Psoas muscle (tissue), 7 donors: ENCODE measurements at regions not wholly inside any gene's neighbourhood (a gene's known extent, or its start where the extent isn't known, plus 50 kb on each side); places are given as distances from the start of the nearest gene placed in this dataset.

Experiments used
- ATAC-seq, 4 donors: fragments of 200-7000 bp; cut with Tn5 transposase; one replicate each; pipeline ENCODE4 v1.9.1; 2020; ENCODE audit warnings: moderate library complexity in 3 of 4, mild to moderate bottlenecking in 2 of 4
- DNase-seq, 2 donors: peaks; one replicate each; pipeline ENCODE4 v3.0.0-alpha.2; 2020
- H3K27ac ChIP-seq: fragments of 200-600 bp; one replicate; pipeline ENCODE4 v1.8.0; 2022
- H3K27me3 ChIP-seq, 3 donors: fragments of 200-600 bp in 1 of 3; one replicate each; pipeline versions ENCODE4 v1.6.1 to v1.8.0; 2013 to 2022; ENCODE audit warnings: low read length in 2 of 3, mild to moderate bottlenecking in 2 of 3, moderate library complexity in 1 of 3; ENCODE audit not compliant: insufficient read depth in 3 of 3
- H3K36me3 ChIP-seq, 2 donors: fragments of 200-600 bp in 1 of 2; one replicate each; pipeline versions ENCODE4 v1.6.1 to v1.8.0; 2013 to 2022; ENCODE audit warnings: low read depth in 1 of 2, mild to moderate bottlenecking in 1 of 2, moderate library complexity in 1 of 2; ENCODE audit not compliant: insufficient read depth in 1 of 2
- H3K4me1 ChIP-seq: fragments of 200-600 bp; one replicate; pipeline ENCODE4 v1.8.0; 2022
- H3K4me3 ChIP-seq: fragments of 200-600 bp; one replicate; pipeline ENCODE4 v1.8.0; 2022; ENCODE audit warnings: mild to moderate bottlenecking
- H3K9me3 ChIP-seq: fragments of 200-600 bp; one replicate; pipeline ENCODE4 v1.8.0; 2022
- CTCF ChIP-seq: fragments of 200-600 bp; IDR thresholded peaks from one replicate; pipeline ENCODE4 v1.8.0; 2022; ENCODE audit warnings: antibody characterized with exemption
- WGBS, 3 donors: extraction: QIAGEN DNeasy Blood & Tissue Kit; methylation state at CpG; one replicate each; pipeline versions ENCODE4 v1.1.6 to v1.1.7; 2013; 5-methylcytosine and 5-hydroxymethylcytosine counted together
- intact Hi-C, 2 donors: fragments of 100-400 bp; cut with DNase I; formaldehyde crosslinking; loops; one replicate each; pipeline versions ENCODE4 v1.11.0 to v1.14.2; 2022
- donor health status: healthy with polysubstance abuse.
- donor health status: DM: no; HTN: no; CAD: no; lungs with moderate emphysema.
- donor health status: Bipolar disorder and iron deficiency.
- donor health status: healthy.
- donor health status: DM: yes; HTN: yes; CAD: no.
- donor health status: DM: no; HTN: no; CAD: no.
- donor health status: DM: yes; HTN: yes; CAD: no.

- 34 to 47% (median 35%) methylated on average over 3 of the region's 3 CpGs for WGBS, 3 donors
- Histone ChIP-seq H3K27ac (no peak overlapping the region), H3K36me3 (no peaks in the 10 kb centered on the region), H3K9me3 (no peaks in the 10 kb centered on the region), H3K4me3 (no peak overlapping the region), H3K27me3 (peaks cover 0 to 3% (median 0%) of the 10 kb centered on the region in 3 donors), H3K4me1 (no peaks in the 10 kb centered on the region)
- intact Hi-C loops, result no loop called here
- ATAC-seq (no peak), DNase-seq (no peak)
- TF ChIP-seq CTCF, result no peak
Observed at GRCh38 chr4:20356565-20356964, 104.9 kb downstream of the SLIT2 start.

- TF ChIP-seq CTCF, result no peak
- intact Hi-C loops, result no loop called here
- H3K4me1 ChIP-seq, result no peaks in the 10 kb centered on the region
- 94 to 96% (median 94%) methylated on average over 8 of the region's 8 CpGs for WGBS, 3 donors
- H3K27me3 ChIP-seq, result peaks cover 0 to 3% (median 0%) of the 10 kb centered on the region in 3 donors
- no peaks in the 10 kb centered on the region for H3K36me3 ChIP-seq
- ATAC-seq, result no peak
- H3K9me3 ChIP-seq, result no peaks in the 10 kb centered on the region
- H3K4me3 ChIP-seq, result no peak overlapping the region
- H3K27ac ChIP-seq, result no peak overlapping the region
- no peak for DNase-seq
Observed at GRCh38 chr4:20358110-20358509, 106.4 kb downstream of the SLIT2 start.

GRCh38 chr4:20359692-20360091 lies 108.0 kb downstream of the SLIT2 start:
- no peak for ATAC-seq
- H3K9me3 ChIP-seq, result no peaks in the 10 kb centered on the region
- intact Hi-C loops, result no loop called here
- H3K27me3 ChIP-seq, result no peaks in the 10 kb centered on the region
- no peak overlapping the region for H3K27ac ChIP-seq
- H3K4me1 ChIP-seq, result no peaks in the 10 kb centered on the region
- no peak for DNase-seq
- no peak for TF ChIP-seq CTCF
- 96 to 97% (median 97%) methylated on average over 1 of the region's 1 CpG for WGBS, 3 donors
- no peak overlapping the region for H3K4me3 ChIP-seq
- no peaks in the 10 kb centered on the region for H3K36me3 ChIP-seq

GRCh38 chr4:20362148-20362547 lies 110.4 kb downstream of the SLIT2 start:
- no peaks in the 10 kb centered on the region for H3K36me3 ChIP-seq
- H3K27me3 ChIP-seq, result no peaks in the 10 kb centered on the region
- no peak for TF ChIP-seq CTCF
- no peak for DNase-seq
- H3K4me1 ChIP-seq, result no peaks in the 10 kb centered on the region
- no peak overlapping the region for H3K4me3 ChIP-seq
- H3K9me3 ChIP-seq, result no peaks in the 10 kb centered on the region
- ATAC-seq, result no peak
- H3K27ac ChIP-seq, result no peak overlapping the region
- intact Hi-C loops, result no loop called here
- WGBS, 3 donors, result 69% methylated on average over 3 of the region's 3 CpGs

- no peak for TF ChIP-seq CTCF
- DNase-seq (no peak), ATAC-seq (no peak)
- Histone ChIP-seq H3K4me1 (no peaks in the 10 kb centered on the region), H3K36me3 (no peaks in the 10 kb centered on the region), H3K27ac (no peak overlapping the region), H3K9me3 (no peaks in the 10 kb centered on the region), H3K4me3 (no peak overlapping the region), H3K27me3 (no peaks in the 10 kb centered on the region)
- 48 to 58% (median 56%) methylated on average over 4 of the region's 4 CpGs for WGBS, 3 donors
- intact Hi-C loops, result no loop called here
Observed at GRCh38 chr4:20364969-20365368, 113.3 kb downstream of the SLIT2 start.
